Colonic mucosa (tissue), 4 donors: ENCODE measurements at regions not wholly inside any gene's neighbourhood (a gene's known extent, or its start where the extent isn't known, plus 50 kb on each side); places are given as distances from the start of the nearest gene placed in this dataset.

ENCODE experiments used
- DNase-seq: peaks from one replicate; pipeline ENCODE4 v3.0.0-alpha.2; 2020
- H3K27ac ChIP-seq: fragments of 200-600 bp; one replicate; pipeline ENCODE4 v1.8.0; 2021
- H3K27me3 ChIP-seq: fragments of 200-600 bp; one replicate; pipeline ENCODE4 v1.8.0; 2021
- H3K36me3 ChIP-seq: fragments of 200-600 bp; one replicate; pipeline ENCODE4 v1.8.0; 2021
- H3K4me1 ChIP-seq: fragments of 200-600 bp; one replicate; pipeline ENCODE4 v1.8.0; 2021; ENCODE audit warnings: mild to moderate bottlenecking
- H3K4me3 ChIP-seq: fragments of 200-600 bp; one replicate; pipeline ENCODE4 v1.8.0; 2021
- H3K9ac ChIP-seq, 2 donors: one replicate each; pipeline ENCODE4 v1.7.0; 2013; ENCODE audit warnings: control low read depth in 2 of 2, low read depth in 2 of 2, low read length in 2 of 2
- H3K9me3 ChIP-seq: fragments of 200-600 bp; one replicate; pipeline ENCODE4 v1.8.0; 2021
- CTCF ChIP-seq: fragments of 200-600 bp; IDR thresholded peaks from one replicate; pipeline ENCODE4 v1.8.0; 2022; ENCODE audit warnings: antibody characterized with exemption, mild to moderate bottlenecking
- intact Hi-C: fragments of 100-400 bp; cut with DNase I; formaldehyde crosslinking; loops from one replicate; pipeline ENCODE4 v1.14.1; 2022
- donor health status: healthy.
- donor health status: DM: no; HTN: no; CAD: no.
- donor health status: DM: no; HTN: no; CAD: no.

GRCh38 chr1:82837766-82838465 lies 1037.2 kb downstream of the ADGRL2 start:
- H3K36me3 ChIP-seq = no peaks in the 10 kb centered on the region
- no peaks in the 10 kb centered on the region for H3K4me1 ChIP-seq
- no peak for DNase-seq
- no peak overlapping the region for H3K9ac ChIP-seq
- no peak overlapping the region for H3K4me3 ChIP-seq
- intact Hi-C loops = no loop called here
- no peak overlapping the region for H3K27ac ChIP-seq
- H3K9me3 ChIP-seq = no peaks in the 10 kb centered on the region
- no peak for TF ChIP-seq CTCF
- H3K27me3 ChIP-seq = no peaks in the 10 kb centered on the region

DNA sequence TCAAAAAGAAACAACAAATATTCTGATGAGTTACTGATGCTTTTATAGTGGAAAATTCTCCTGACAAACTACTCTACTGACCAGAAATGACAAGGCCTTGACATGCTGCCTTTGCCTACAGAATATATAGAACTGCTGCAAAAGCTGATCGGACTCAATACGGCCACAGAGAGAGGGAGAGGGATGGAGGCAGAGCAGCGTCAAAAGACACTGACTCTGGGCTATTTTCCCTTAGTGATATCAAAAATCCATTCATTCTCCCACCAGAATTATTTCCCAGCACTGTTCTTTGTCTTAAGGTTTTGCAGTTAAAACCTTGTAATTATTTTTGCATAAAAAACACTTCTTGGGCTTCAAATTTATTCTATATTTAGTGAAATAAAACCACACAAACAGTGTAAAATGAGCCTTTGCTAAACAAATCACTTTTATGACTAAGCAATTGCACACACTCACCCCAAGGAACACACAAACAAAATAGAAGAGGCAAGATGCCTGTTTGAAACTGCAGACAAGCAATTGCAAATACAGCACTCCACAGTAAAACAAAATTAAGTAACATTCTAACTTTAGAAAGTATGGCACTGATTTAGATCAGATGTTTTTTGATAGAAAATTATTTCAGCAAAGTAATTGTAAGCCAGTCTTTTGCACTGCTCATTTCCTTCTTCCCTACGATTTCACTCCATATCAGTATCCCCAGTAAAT lies 1036.4 kb downstream of the ADGRL2 start:
- TF ChIP-seq CTCF = no peak
- Histone ChIP-seq H3K4me1 (no peaks in the 10 kb centered on the region), H3K36me3 (no peaks in the 10 kb centered on the region), H3K9me3 (no peaks in the 10 kb centered on the region), H3K4me3 (no peak overlapping the region), H3K9ac (no peak overlapping the region), H3K27ac (no peak overlapping the region), H3K27me3 (no peaks in the 10 kb centered on the region)
- intact Hi-C loops = no loop called here
- no peak for DNase-seq

DNA sequence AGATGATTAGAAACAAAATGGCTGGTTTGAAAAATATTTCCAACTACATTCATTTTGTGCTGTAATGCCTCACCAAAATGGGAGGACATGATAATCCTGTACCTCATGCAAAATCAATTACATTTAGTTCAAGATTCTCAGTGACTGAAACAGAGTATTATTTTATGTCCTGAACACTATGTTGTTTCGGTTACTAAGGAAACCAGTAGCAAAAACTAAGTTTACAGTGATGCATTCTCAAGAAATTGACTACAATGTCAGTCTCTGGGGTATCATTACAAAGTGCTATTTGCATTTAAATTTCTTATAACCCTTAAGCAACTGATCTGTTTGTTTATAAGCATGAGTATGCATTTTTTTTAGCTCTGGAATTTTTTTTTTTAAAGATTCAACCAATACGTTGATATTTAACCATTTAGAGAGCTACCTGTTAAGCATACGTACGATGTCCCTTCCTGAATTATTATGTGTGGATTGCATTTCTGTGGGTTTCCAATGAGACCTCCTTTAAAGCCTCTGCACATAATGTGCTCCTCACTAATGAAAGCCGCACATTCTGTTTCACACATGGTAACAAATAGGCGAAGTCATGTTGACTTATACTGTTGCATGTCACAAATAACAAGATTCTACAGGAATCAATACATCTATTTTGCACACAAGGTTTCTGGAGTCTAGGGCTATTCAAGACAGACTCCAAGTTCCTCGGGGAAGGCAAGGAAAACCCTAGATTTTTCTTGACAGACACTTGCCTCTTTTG lies 1035.7 kb downstream of the ADGRL2 start:
- Histone ChIP-seq H3K9ac (no peak overlapping the region), H3K4me3 (no peak overlapping the region)
- no peak for DNase-seq

GRCh38 chr1:82830690-82831380 lies 1030.1 kb downstream of the ADGRL2 start:
- H3K4me3 ChIP-seq = no peak overlapping the region
- H3K4me1 ChIP-seq = no peaks in the 10 kb centered on the region
- no peaks in the 10 kb centered on the region for H3K9me3 ChIP-seq
- no peak overlapping the region for H3K9ac ChIP-seq
- no peak overlapping the region for H3K27ac ChIP-seq
- no peak for DNase-seq
- no peaks in the 10 kb centered on the region for H3K36me3 ChIP-seq
- intact Hi-C loops = no loop called here
- TF ChIP-seq CTCF = no peak
- H3K27me3 ChIP-seq = no peaks in the 10 kb centered on the region

More for the DNA sequence above, 1035.7 kb downstream of the ADGRL2 start:
- intact Hi-C loops = no loop called here
- no peaks in the 10 kb centered on the region for H3K36me3 ChIP-seq
- no peaks in the 10 kb centered on the region for H3K9me3 ChIP-seq
- H3K27ac ChIP-seq = no peak overlapping the region
- H3K4me1 ChIP-seq = no peaks in the 10 kb centered on the region
- no peaks in the 10 kb centered on the region for H3K27me3 ChIP-seq
- no peak for TF ChIP-seq CTCF

GRCh38 chr1:82829527-82829926 lies 1028.8 kb downstream of the ADGRL2 start:
- H3K9me3 ChIP-seq = no peaks in the 10 kb centered on the region
- H3K27ac ChIP-seq = no peak overlapping the region
- no peaks in the 10 kb centered on the region for H3K4me1 ChIP-seq
- no peaks in the 10 kb centered on the region for H3K36me3 ChIP-seq
- intact Hi-C loops = no loop called here
- H3K4me3 ChIP-seq = no peak overlapping the region
- no peak overlapping the region for H3K9ac ChIP-seq
- H3K27me3 ChIP-seq = no peaks in the 10 kb centered on the region
- TF ChIP-seq CTCF = no peak
- DNase-seq = no peak
